H1 (cell line): ENCODE measurements at regions not wholly inside any gene's neighbourhood (a gene's known extent, or its start where the extent isn't known, plus 50 kb on each side); places are given as distances from the start of the nearest gene placed in this dataset.

Experiments used
- CTCF ChIA-PET: fragments of 300-600 bp; sonication (Branson Sonifier 250); formaldehyde crosslinking; loops from one replicate; lab custom pipeline; 2021; ENCODE audit not compliant: partially characterized antibody; lab: Charles Lee
- POLR2A ChIA-PET: fragments of 300-600 bp; sonication (Branson Sonifier 250); formaldehyde crosslinking; loops from one replicate; lab custom pipeline; 2021; ENCODE audit warnings: inconsistent platforms; ENCODE audit not compliant: partially characterized antibody; lab: Charles Lee
- DNase-seq, 2 experiments: peaks; one replicate each; pipeline versions ENCODE4 v3.0.0 to v3.0.0-alpha.2; 2010 to 2022; ENCODE audit warnings: low spot score in 2 of 2, low read depth in 1 of 2, mixed read lengths in 1 of 2
- FAIRE-seq: peaks from 2 replicates; lab custom pipeline; 2011; peaks lifted over from hg19 to GRCh38; lab: Jason Lieb, UNC
- H2AFZ ChIP-seq: 2 replicates; pipeline ENCODE4 v1.8.1; 2012; ENCODE audit warnings: low read length, inconsistent platforms
- H2AK5ac ChIP-seq: 2 replicates; pipeline ENCODE4 v1.6.1; 2013; ENCODE audit warnings: low read depth, low read length
- H2BK120ac ChIP-seq: replicated peaks from 2 replicates; pipeline ENCODE3; 2013; ENCODE audit warnings: low read depth, low read length, inconsistent platforms
- H2BK12ac ChIP-seq: 2 replicates; pipeline ENCODE4 v1.6.1; 2013; ENCODE audit warnings: low read depth, low read length
- H2BK15ac ChIP-seq: 2 replicates; pipeline ENCODE4 v1.6.1; 2013; ENCODE audit warnings: low read length
- H2BK20ac ChIP-seq: 2 replicates; pipeline ENCODE4 v1.6.1; 2013; ENCODE audit warnings: low read length
- H2BK5ac ChIP-seq: 2 replicates; pipeline ENCODE4 v1.6.1; 2013; ENCODE audit warnings: low read depth, low read length
- H3K14ac ChIP-seq: 2 replicates; pipeline ENCODE4 v1.6.1; 2013; ENCODE audit warnings: inconsistent platforms; ENCODE audit not compliant: insufficient read length
- H3K18ac ChIP-seq: 2 replicates; pipeline ENCODE4 v1.6.1; 2013; ENCODE audit warnings: low read length; ENCODE audit errors: extremely low read depth
- H3K23ac ChIP-seq: 2 replicates; pipeline ENCODE4 v1.6.1; 2013; ENCODE audit warnings: inconsistent platforms; ENCODE audit not compliant: insufficient read length
- H3K23me2 ChIP-seq: 2 replicates; pipeline ENCODE4 v1.6.1; 2013; ENCODE audit warnings: low read depth, low read length
- H3K27ac ChIP-seq: 2 replicates; pipeline ENCODE4 v1.6.1; 2011; ENCODE audit warnings: low read depth, low read length, inconsistent platforms
- H3K27me3 ChIP-seq, 4 experiments: replicated peaks in 1 of 4; 1 replicate in 1 of 4; 2 replicates in 3 of 4; pipeline versions ENCODE4 v1.6.1 to v1.8.1; 2011 to 2013; ENCODE audit warnings: low read length in 3 of 4, mild to moderate bottlenecking in 3 of 4, inconsistent platforms in 2 of 4, mixed read lengths in 2 of 4, moderate library complexity in 1 of 4; ENCODE audit not compliant: control insufficient read depth in 3 of 4, insufficient read depth in 3 of 4; ENCODE audit errors: extremely low read depth in 1 of 4
- H3K36me3 ChIP-seq, 4 experiments: 2 replicates each; pipeline versions ENCODE4 v1.6.1 to v1.8.1; 2011 to 2013; ENCODE audit warnings: mild to moderate bottlenecking in 4 of 4, low read length in 3 of 4, moderate library complexity in 2 of 4, control low read depth in 1 of 4, inconsistent platforms in 1 of 4; ENCODE audit not compliant: insufficient read depth in 4 of 4, control insufficient read depth in 2 of 4
- H3K4ac ChIP-seq: replicated peaks from 2 replicates; pipeline ENCODE3; 2013; ENCODE audit warnings: low read length, low read depth, mixed read lengths, inconsistent platforms; ENCODE audit not compliant: insufficient read length
- H3K4me1 ChIP-seq, 4 experiments: replicated peaks in 1 of 4; 1 replicate in 1 of 4; 2 replicates in 3 of 4; pipeline versions ENCODE4 v1.6.1 to v1.8.1; 2011 to 2013; ENCODE audit warnings: low read length in 3 of 4, inconsistent platforms in 2 of 4, mixed read lengths in 1 of 4; ENCODE audit not compliant: insufficient read depth in 4 of 4, control insufficient read depth in 3 of 4
- H3K4me2 ChIP-seq, 2 experiments: 2 replicates each; pipeline versions ENCODE4 v1.6.1 to v1.8.1; 2011 to 2013; ENCODE audit warnings: low read depth in 2 of 2, low read length in 2 of 2, control low read depth in 1 of 2, inconsistent platforms in 1 of 2, mild to moderate bottlenecking in 1 of 2; ENCODE audit not compliant: insufficient read depth in 1 of 2
- H3K4me3 ChIP-seq, 4 experiments: fragments of 200-600, 300-600 bp in 1 of 4; sonication (generic), shearing (Covaris generic), sonication (Bioruptor Twin) in 1 of 4; 2 replicates each; pipeline versions ENCODE4 v1.5.1 to v1.8.1; 2011 to 2016; ENCODE audit warnings: low read length in 4 of 4, low read depth in 3 of 4, control low read depth in 2 of 4, inconsistent platforms in 2 of 4, mild to moderate bottlenecking in 2 of 4, mixed read lengths in 1 of 4, moderate library complexity in 1 of 4; ENCODE audit not compliant: insufficient read depth in 2 of 4; ENCODE audit errors: extremely low read depth in 1 of 4
- H3K56ac ChIP-seq: replicated peaks from 2 replicates; pipeline ENCODE3; 2013; ENCODE audit warnings: low read depth, mild to moderate bottlenecking, mixed read lengths, low read length, inconsistent platforms; ENCODE audit not compliant: insufficient read length
- H3K79me1 ChIP-seq: 2 replicates; pipeline ENCODE4 v1.6.1; 2013; ENCODE audit warnings: low read depth, low read length, control low read depth
- H3K79me2 ChIP-seq, 2 experiments: 2 replicates each; pipeline versions ENCODE4 v1.6.1 to v1.8.1; 2012 to 2013; ENCODE audit warnings: low read length in 2 of 2, mild to moderate bottlenecking in 2 of 2, inconsistent platforms in 1 of 2; ENCODE audit not compliant: insufficient read depth in 2 of 2, control insufficient read depth in 1 of 2
- H3K9ac ChIP-seq, 4 experiments: replicated peaks in 1 of 4; 1 replicate in 1 of 4; 2 replicates in 3 of 4; pipeline versions ENCODE4 v1.6.1 to v1.8.1; 2011 to 2013; ENCODE audit warnings: low read depth in 3 of 4, low read length in 3 of 4, control low read depth in 2 of 4, mild to moderate bottlenecking in 2 of 4, moderate library complexity in 2 of 4, inconsistent platforms in 1 of 4; ENCODE audit errors: extremely low read depth in 1 of 4
- H3K9me3 ChIP-seq, 2 experiments: 2 replicates each; pipeline versions ENCODE4 v1.6.1 to v1.8.1; 2012 to 2013; ENCODE audit warnings: mild to moderate bottlenecking in 2 of 2, moderate library complexity in 2 of 2, control low read depth in 1 of 2, inconsistent platforms in 1 of 2, low read depth in 1 of 2, low read length in 1 of 2, mixed read lengths in 1 of 2; ENCODE audit not compliant: insufficient read depth in 2 of 2
- H4K20me1 ChIP-seq, 2 experiments: replicated peaks in 1 of 2; 2 replicates each; pipeline versions ENCODE3 to v1.8.1; 2011 to 2013; ENCODE audit warnings: inconsistent platforms in 2 of 2, low read length in 2 of 2, mild to moderate bottlenecking in 1 of 2; ENCODE audit not compliant: insufficient read depth in 2 of 2, control insufficient read depth in 1 of 2
- H4K5ac ChIP-seq: 2 replicates; pipeline ENCODE4 v1.6.1; 2013; ENCODE audit warnings: low read length, low read depth, mixed read lengths, inconsistent platforms; ENCODE audit not compliant: insufficient read length
- H4K8ac ChIP-seq: 2 replicates; pipeline ENCODE4 v1.8.0; 2013; ENCODE audit warnings: mild to moderate bottlenecking, moderate library complexity, low read length, inconsistent platforms; ENCODE audit not compliant: insufficient read depth; ENCODE audit errors: extremely low read depth
- H4K91ac ChIP-seq: replicated peaks from 2 replicates; pipeline ENCODE3; 2013; ENCODE audit warnings: low read length, mixed read lengths, inconsistent platforms; ENCODE audit not compliant: insufficient read length
- SIN3A ChIP-seq, 2 experiments: IDR thresholded peaks in 1 of 2; conservative IDR thresholded peaks in 1 of 2; 2 replicates each; pipeline ENCODE4 v1.6.1; 2011 to 2012; ENCODE audit warnings: low read length in 2 of 2, improper control_type of control experiment in 1 of 2, low read depth in 1 of 2, mild to moderate bottlenecking in 1 of 2
- SRF ChIP-seq: IDR thresholded peaks from 2 replicates; pipeline ENCODE4 v1.6.1; 2011; ENCODE audit warnings: mild to moderate bottlenecking, low read depth, low read length, moderate library complexity
- WGBS, 2 experiments: shearing (Covaris generic) in 1 of 2; methylation state at CpG; one replicate each; pipeline versions ENCODE4 v1.1.6 to v1.1.7; 2013 to 2015; ENCODE audit warnings: low lambda C conversion rate in 2 of 2, mixed read lengths in 2 of 2, inconsistent platforms in 1 of 2, low coverage in 1 of 2, missing lambda C conversion rate in 1 of 2; ENCODE audit not compliant: insufficient replicate concordance in 2 of 2, insufficient coverage in 1 of 2, insufficient read length in 1 of 2; ENCODE audit errors: extremely low coverage in 1 of 2, missing lambda C conversion rate in 1 of 2; 5-methylcytosine and 5-hydroxymethylcytosine counted together

GRCh38 chr7:16025696-16026095 is 339.2 kb upstream of the MEOX2 start:
- no peak overlapping the region for H3K4me3 ChIP-seq
- no peak overlapping the region for H3K4ac ChIP-seq
- no peak overlapping the region for H2BK12ac ChIP-seq
- ChIA-PET CTCF (interaction anchor here (0.5 to 1.1 kb wide), 2 partner anchors 719 to 722 kb away, joined by 3 read pairs; no protein-coding TSS in a partner anchor), POLR2A (no interaction called here)
- no peak overlapping the region for H3K4me2 ChIP-seq
- H3K27ac ChIP-seq, result no peak overlapping the region; the same call in 1 of the 2 replicates
- no peak overlapping the region for H3K56ac ChIP-seq
- H3K79me1 ChIP-seq, result no peaks in the 10 kb centered on the region
- no peaks in the 10 kb centered on the region for H3K23me2 ChIP-seq
- no peaks in the 10 kb centered on the region for H3K79me2 ChIP-seq
- DNase-seq (no peak), FAIRE-seq (no peak)
- no peaks in the 10 kb centered on the region for H4K20me1 ChIP-seq
- H4K8ac ChIP-seq, result no peak overlapping the region
- no peak overlapping the region for H2BK5ac ChIP-seq
- no peak overlapping the region for H3K23ac ChIP-seq
- no peak overlapping the region for H2BK120ac ChIP-seq
- H3K36me3 ChIP-seq, result no peaks in the 10 kb centered on the region
- no peak overlapping the region for H2AFZ ChIP-seq
- no peak overlapping the region for H3K14ac ChIP-seq
- no peak overlapping the region for H3K9ac ChIP-seq
- H2AK5ac ChIP-seq, result no peak overlapping the region
- no peak overlapping the region for H2BK15ac ChIP-seq
- 90% methylated on average over 1 of the region's 1 CpG; no CpG with 5 or more reads in 1 of the 2 experiments for WGBS, 2 experiments
- H4K91ac ChIP-seq, result no peak overlapping the region
- no peaks in the 10 kb centered on the region for H3K27me3 ChIP-seq
- no peak overlapping the region for H2BK20ac ChIP-seq
- no peak overlapping the region for H4K5ac ChIP-seq
- no peaks in the 10 kb centered on the region for H3K4me1 ChIP-seq
- no peaks in the 10 kb centered on the region for H3K9me3 ChIP-seq
- H3K18ac ChIP-seq, result no peak overlapping the region
- TF ChIP-seq SRF (no peak), SIN3A (conservative IDR thresholded peaks at IDR 0.05 in 1 of 2, IDR thresholded peaks at IDR 0.05 in 1 of 2; ENCODE audit: low read depth in 1 of 2, low read length in 2 of 2) (no peak)
